ENCODE measurements at regions not wholly inside any gene's neighbourhood (a gene's known extent, or its start where the extent isn't known, plus 50 kb on each side); places are given as distances from the start of the nearest gene placed in this dataset.
"Not testable (repeated sequence)": the region's sequence is repeated elsewhere in the genome, so short reads cannot be mapped to it uniquely, and the experiment has no call there.

- Histone ChIP-seq H3K36me3 (ENCODE audit: low read depth) (no peaks in the 10 kb centered on the region), H3K9me3 (ENCODE audit: insufficient read depth, low read depth) (no peaks in the 10 kb centered on the region), H3K27ac (no peak overlapping the region), H3K4me1 (replicated peaks; ENCODE audit: insufficient read depth) (no peaks in the 10 kb centered on the region), H4K20me1 (ENCODE audit: insufficient read depth) (no peaks in the 10 kb centered on the region), H3K4me2 (no peak overlapping the region), H3F3A (ENCODE audit: insufficient read depth, low read depth) (no peaks in the 10 kb centered on the region), H3K79me2 (ENCODE audit: low read depth) (no peaks in the 10 kb centered on the region), H3K27me3 (ENCODE audit: insufficient read depth, low read depth) (no peaks in the 10 kb centered on the region), H2AFZ (no peak overlapping the region), H3K4me3 (no peak overlapping the region), H3K9me2 (ENCODE audit: insufficient read depth) (no peaks in the 10 kb centered on the region)
- TF ChIP-seq EZH2 (IDR thresholded peaks at IDR 0.05; ENCODE audit: low read depth) (no peak), CTCF (conservative IDR thresholded peaks at IDR 0.05) (no peak)
- DNase-seq = no peak
- POLR2A ChIA-PET (ENCODE audit: unreplicated experiment) = no interaction called here
- BruUV-seq (replicated peaks) = no TSS peak
- CTCF ChIA-PET = no interaction called here
- intact Hi-C loops (cut with micrococcal nuclease; ENCODE audit: unreplicated experiment) = no loop called here
Measured at GRCh38 chr6:23784301-23784919, 341.6 kb upstream of the NRSN1 start.

GRCh38 chr6:23790756-23791155 lies 335.3 kb upstream of the NRSN1 start:
- no TSS peak for BruUV-seq (replicated peaks)
- no peak overlapping the region for H2AFZ ChIP-seq
- ChIA-PET CTCF (no interaction called here), POLR2A (ENCODE audit: unreplicated experiment) (no interaction called here)
- no peaks in the 10 kb centered on the region for H3K27me3 ChIP-seq (ENCODE audit: insufficient read depth, low read depth)
- H3K4me1 ChIP-seq (replicated peaks; ENCODE audit: insufficient read depth) = no peaks in the 10 kb centered on the region
- no peak overlapping the region for H3K27ac ChIP-seq
- H3K36me3 ChIP-seq (ENCODE audit: low read depth) = no peaks in the 10 kb centered on the region
- no peak for DNase-seq
- H3K4me3 ChIP-seq = no peak overlapping the region
- H3K9me2 ChIP-seq (ENCODE audit: insufficient read depth) = no peaks in the 10 kb centered on the region
- H3K4me2 ChIP-seq = no peak overlapping the region
- no peak for TF ChIP-seq EZH2 (IDR thresholded peaks at IDR 0.05; ENCODE audit: low read depth)
- no peak for TF ChIP-seq CTCF (conservative IDR thresholded peaks at IDR 0.05)
- H3K79me2 ChIP-seq (ENCODE audit: low read depth) = no peaks in the 10 kb centered on the region
- H3K9me3 ChIP-seq (ENCODE audit: insufficient read depth, low read depth) = no peaks in the 10 kb centered on the region
- H4K20me1 ChIP-seq (ENCODE audit: insufficient read depth) = no peaks in the 10 kb centered on the region
- no peaks in the 10 kb centered on the region for H3F3A ChIP-seq (ENCODE audit: insufficient read depth, low read depth)
- intact Hi-C loops (cut with micrococcal nuclease; ENCODE audit: unreplicated experiment) = no loop called here

GRCh38 chr6:23797041-23797440 lies 329.0 kb upstream of the NRSN1 start:
- Histone ChIP-seq H3F3A (ENCODE audit: insufficient read depth, low read depth) (no peaks in the 10 kb centered on the region), H3K27me3 (ENCODE audit: insufficient read depth, low read depth) (no peaks in the 10 kb centered on the region), H2AFZ (no peak overlapping the region), H3K79me2 (ENCODE audit: low read depth) (no peaks in the 10 kb centered on the region), H3K4me3 (no peak overlapping the region), H3K27ac (no peak overlapping the region), H3K9me2 (ENCODE audit: insufficient read depth) (no peaks in the 10 kb centered on the region), H3K9me3 (ENCODE audit: insufficient read depth, low read depth) (no peaks in the 10 kb centered on the region), H4K20me1 (ENCODE audit: insufficient read depth) (no peaks in the 10 kb centered on the region), H3K4me2 (no peak overlapping the region), H3K36me3 (ENCODE audit: low read depth) (no peaks in the 10 kb centered on the region), H3K4me1 (replicated peaks; ENCODE audit: insufficient read depth) (no peaks in the 10 kb centered on the region)
- TF ChIP-seq CTCF (conservative IDR thresholded peaks at IDR 0.05) (no peak), EZH2 (IDR thresholded peaks at IDR 0.05; ENCODE audit: low read depth) (no peak)
- intact Hi-C loops (cut with micrococcal nuclease; ENCODE audit: unreplicated experiment) = no loop called here
- BruUV-seq (replicated peaks) = no TSS peak
- no peak for DNase-seq
- ChIA-PET CTCF (no interaction called here), POLR2A (ENCODE audit: unreplicated experiment) (no interaction called here)

- POLR2A ChIA-PET (ENCODE audit: unreplicated experiment); CTCF ChIA-PET; H4K20me1 ChIP-seq (ENCODE audit: insufficient read depth); H3K36me3 ChIP-seq (ENCODE audit: low read depth); H2AFZ ChIP-seq; H3K4me1 ChIP-seq (replicated peaks; ENCODE audit: insufficient read depth); H3K27me3 ChIP-seq (ENCODE audit: insufficient read depth, low read depth); intact Hi-C loops (cut with micrococcal nuclease; ENCODE audit: unreplicated experiment); H3K9me2 ChIP-seq (ENCODE audit: insufficient read depth); H3F3A ChIP-seq (ENCODE audit: insufficient read depth, low read depth); H3K9me3 ChIP-seq (ENCODE audit: insufficient read depth, low read depth); H3K79me2 ChIP-seq (ENCODE audit: low read depth); BruUV-seq (replicated peaks); H3K27ac ChIP-seq: not testable (repeated sequence)
- peak overlapping the region; percentile 50 for H3K4me2 ChIP-seq
- peak in 1 of 2 experiments; percentile 5 for DNase-seq
- peak overlapping the region; percentile 26; the same call in 1 of the 2 replicates for H3K4me3 ChIP-seq
Measured at GRCh38 chr6:23804289-23804688, 321.7 kb upstream of the NRSN1 start.

- DNase-seq; H3K79me2 ChIP-seq (ENCODE audit: low read depth); BruUV-seq (replicated peaks); H3K9me3 ChIP-seq (ENCODE audit: insufficient read depth, low read depth); H4K20me1 ChIP-seq (ENCODE audit: insufficient read depth); H3K36me3 ChIP-seq (ENCODE audit: low read depth); POLR2A ChIA-PET (ENCODE audit: unreplicated experiment); H3K27ac ChIP-seq; CTCF ChIA-PET; H3K9me2 ChIP-seq (ENCODE audit: insufficient read depth); H3K27me3 ChIP-seq (ENCODE audit: insufficient read depth, low read depth); H3K4me2 ChIP-seq; H3K4me1 ChIP-seq (replicated peaks; ENCODE audit: insufficient read depth); H2AFZ ChIP-seq; intact Hi-C loops (cut with micrococcal nuclease; ENCODE audit: unreplicated experiment); H3F3A ChIP-seq (ENCODE audit: insufficient read depth, low read depth); H3K4me3 ChIP-seq: not testable (repeated sequence)
Measured at GRCh38 chr6:23821141-23821540, 304.9 kb upstream of the NRSN1 start.
